Mesendoderm (in vitro differentiated cells): ENCODE measurements at regions not wholly inside any gene's neighbourhood (a gene's known extent, or its start where the extent isn't known, plus 50 kb on each side); places are given as distances from the start of the nearest gene placed in this dataset.

Experiments used
- DNase-seq: peaks from one replicate; pipeline ENCODE4 v3.0.0; 2013
- H2AK5ac ChIP-seq: 2 replicates; pipeline ENCODE4 v1.6.1; 2013; ENCODE audit warnings: low read length, inconsistent platforms
- H2BK120ac ChIP-seq: 2 replicates; pipeline ENCODE4 v1.6.1; 2013; ENCODE audit warnings: low read depth, mild to moderate bottlenecking, low read length, moderate library complexity, mixed read lengths
- H2BK15ac ChIP-seq: replicated peaks from 2 replicates; pipeline ENCODE4 v1.6.1; 2013; ENCODE audit warnings: low read depth, mild to moderate bottlenecking, moderate library complexity
- H2BK5ac ChIP-seq: 2 replicates; pipeline ENCODE4 v1.6.1; 2013; ENCODE audit warnings: low read length, inconsistent platforms
- H3K18ac ChIP-seq: 2 replicates; pipeline ENCODE4 v1.6.1; 2013; ENCODE audit warnings: mild to moderate bottlenecking, low read length, mixed read lengths
- H3K23ac ChIP-seq: one replicate; pipeline ENCODE4 v1.6.1; 2013; ENCODE audit warnings: low read length
- H3K27ac ChIP-seq: 2 replicates; pipeline ENCODE4 v1.5.1; 2013; ENCODE audit warnings: low read depth, mild to moderate bottlenecking, inconsistent platforms, low read length, moderate library complexity
- H3K27me3 ChIP-seq: 2 replicates; pipeline ENCODE4 v1.6.1; 2013; ENCODE audit warnings: low read length, control low read depth, mild to moderate bottlenecking, inconsistent platforms; ENCODE audit not compliant: insufficient read depth, poor library complexity
- H3K36me3 ChIP-seq: 2 replicates; pipeline ENCODE4 v1.6.1; 2013; ENCODE audit warnings: low read length, inconsistent platforms; ENCODE audit not compliant: control insufficient read depth, insufficient read depth
- H3K4ac ChIP-seq: one replicate; pipeline ENCODE4 v1.6.1; 2013; ENCODE audit warnings: low read depth, mild to moderate bottlenecking, low read length, moderate library complexity
- H3K4me1 ChIP-seq: 2 replicates; pipeline ENCODE4 v1.6.1; 2013; ENCODE audit warnings: low read depth, low read length, inconsistent platforms; ENCODE audit not compliant: control insufficient read depth
- H3K4me2 ChIP-seq: 2 replicates; pipeline ENCODE4 v1.6.1; 2013; ENCODE audit warnings: low read length
- H3K4me3 ChIP-seq: 2 replicates; pipeline ENCODE4 v1.5.1; 2013; ENCODE audit warnings: mild to moderate bottlenecking, low read length
- H3K56ac ChIP-seq: one replicate; pipeline ENCODE4 v1.6.1; 2013; ENCODE audit warnings: low read length
- H3K79me1 ChIP-seq: 2 replicates; pipeline ENCODE4 v1.6.1; 2013; ENCODE audit warnings: low read length, inconsistent platforms
- H3K79me2 ChIP-seq: 2 replicates; pipeline ENCODE4 v1.6.1; 2013; ENCODE audit warnings: mild to moderate bottlenecking, low read length; ENCODE audit not compliant: control insufficient read depth, insufficient read depth
- H3K9ac ChIP-seq: 2 replicates; pipeline ENCODE4 v1.6.1; 2013; ENCODE audit warnings: low read length, inconsistent platforms
- H4K5ac ChIP-seq: one replicate; pipeline ENCODE4 v1.6.1; 2013; ENCODE audit warnings: low read length
- H4K8ac ChIP-seq: one replicate; pipeline ENCODE4 v1.6.1; 2013; ENCODE audit warnings: low read depth, mild to moderate bottlenecking, control low read depth, low read length, moderate library complexity
- WGBS: extraction: QIAGEN DNeasy Blood & Tissue Kit; methylation state at CpG from one replicate; pipeline ENCODE4 v1.1.7; 2013; ENCODE audit warnings: low lambda C conversion rate, missing lambda C conversion rate; ENCODE audit not compliant: insufficient coverage; ENCODE audit errors: extremely low coverage; 5-methylcytosine and 5-hydroxymethylcytosine counted together

GRCh38 chr2:128420131-128420530 lies 101.5 kb upstream of the HS6ST1 start:
- H2BK120ac ChIP-seq, result no peak overlapping the region
- H3K79me2 ChIP-seq, result no peaks in the 10 kb centered on the region
- H2BK5ac ChIP-seq, result no peak overlapping the region
- no peaks in the 10 kb centered on the region for H3K79me1 ChIP-seq
- H3K36me3 ChIP-seq, result no peaks in the 10 kb centered on the region
- no peak overlapping the region for H3K4me3 ChIP-seq
- DNase-seq, result no peak
- no peak overlapping the region for H3K27ac ChIP-seq
- H3K9ac ChIP-seq, result no peak overlapping the region
- peaks cover 4% of the 10 kb centered on the region for H3K4me1 ChIP-seq
- H2BK15ac ChIP-seq, result no peak overlapping the region
- no peak overlapping the region for H3K4ac ChIP-seq
- no peaks in the 10 kb centered on the region for H3K27me3 ChIP-seq
- H3K23ac ChIP-seq, result no peak overlapping the region
- WGBS, result no CpG with 5 or more reads among the region's 6 CpGs
- no peak overlapping the region for H3K4me2 ChIP-seq
- no peak overlapping the region for H4K8ac ChIP-seq
- H4K5ac ChIP-seq, result no peak overlapping the region
- no peak overlapping the region for H2AK5ac ChIP-seq
- no peak overlapping the region for H3K56ac ChIP-seq
- no peak overlapping the region for H3K18ac ChIP-seq

GRCh38 chr2:128420776-128421175 lies 102.1 kb upstream of the HS6ST1 start:
- Histone ChIP-seq H3K79me2 (no peaks in the 10 kb centered on the region), H3K9ac (no peak overlapping the region), H3K18ac (no peak overlapping the region), H3K36me3 (no peaks in the 10 kb centered on the region), H4K5ac (no peak overlapping the region), H3K56ac (no peak overlapping the region), H3K79me1 (no peaks in the 10 kb centered on the region), H3K4me2 (no peak overlapping the region), H4K8ac (no peak overlapping the region), H3K4me3 (no peak overlapping the region), H2BK120ac (no peak overlapping the region), H3K4ac (no peak overlapping the region), H3K27ac (no peak overlapping the region), H2BK5ac (no peak overlapping the region), H2AK5ac (no peak overlapping the region), H3K23ac (no peak overlapping the region), H3K27me3 (no peaks in the 10 kb centered on the region), H2BK15ac (no peak overlapping the region), H3K4me1 (peaks cover 9% of the 10 kb centered on the region)
- DNase-seq, result no peak
- no CpG with 5 or more reads among the region's 4 CpGs for WGBS

GRCh38 chr2:128421286-128421685 lies 102.6 kb upstream of the HS6ST1 start:
- Histone ChIP-seq H4K8ac (no peak overlapping the region), H3K27ac (no peak overlapping the region), H3K18ac (no peak overlapping the region), H3K4me2 (no peak overlapping the region), H3K23ac (no peak overlapping the region), H3K27me3 (no peaks in the 10 kb centered on the region), H3K9ac (no peak overlapping the region), H4K5ac (no peak overlapping the region), H2AK5ac (no peak overlapping the region), H3K4me3 (no peak overlapping the region), H3K79me2 (no peaks in the 10 kb centered on the region), H3K56ac (no peak overlapping the region), H3K36me3 (no peaks in the 10 kb centered on the region), H2BK15ac (no peak overlapping the region), H2BK120ac (no peak overlapping the region), H3K4ac (no peak overlapping the region), H3K79me1 (no peaks in the 10 kb centered on the region), H2BK5ac (no peak overlapping the region), H3K4me1 (peaks cover 13% of the 10 kb centered on the region)
- WGBS, result no CpG with 5 or more reads among the region's 9 CpGs
- DNase-seq, result no peak

GRCh38 chr2:128421861-128422311 lies 103.2 kb upstream of the HS6ST1 start:
- no peak overlapping the region for H3K9ac ChIP-seq
- no CpG with 5 or more reads among the region's 15 CpGs for WGBS

GRCh38 chr2:128422571-128422970 lies 103.9 kb upstream of the HS6ST1 start:
- H3K27ac ChIP-seq, result no peak overlapping the region
- no peaks in the 10 kb centered on the region for H3K36me3 ChIP-seq
- H3K4me1 ChIP-seq, result peaks cover 14% of the 10 kb centered on the region
- H2BK15ac ChIP-seq, result no peak overlapping the region
- H2AK5ac ChIP-seq, result no peak overlapping the region
- no peak overlapping the region for H3K23ac ChIP-seq
- no peaks in the 10 kb centered on the region for H3K27me3 ChIP-seq
- H3K56ac ChIP-seq, result no peak overlapping the region
- H3K4me3 ChIP-seq, result no peak overlapping the region
- no peak overlapping the region for H3K18ac ChIP-seq
- H4K8ac ChIP-seq, result no peak overlapping the region
- no peaks in the 10 kb centered on the region for H3K79me2 ChIP-seq
- no peaks in the 10 kb centered on the region for H3K79me1 ChIP-seq
- H2BK120ac ChIP-seq, result no peak overlapping the region
- H2BK5ac ChIP-seq, result no peak overlapping the region
- H3K4ac ChIP-seq, result no peak overlapping the region
- no peak for DNase-seq
- WGBS, result no CpG with 5 or more reads among the region's 5 CpGs
- no peak overlapping the region for H4K5ac ChIP-seq
- H3K4me2 ChIP-seq, result no peak overlapping the region
- no peak overlapping the region for H3K9ac ChIP-seq

More at GRCh38 chr2:128421861-128422311, 103.2 kb upstream of the HS6ST1 start:
- no peak overlapping the region for H4K8ac ChIP-seq
- H3K79me2 ChIP-seq, result no peaks in the 10 kb centered on the region
- no peak overlapping the region for H2BK120ac ChIP-seq
- H3K56ac ChIP-seq, result peak overlapping the region; percentile 5
- no peak overlapping the region for H3K23ac ChIP-seq
- DNase-seq, result no peak
- no peak overlapping the region for H3K18ac ChIP-seq
- H3K4me2 ChIP-seq, result no peak overlapping the region
- peak overlapping the region; percentile 65 for H2AK5ac ChIP-seq
- H2BK15ac ChIP-seq, result no peak overlapping the region
- peaks cover 14% of the 10 kb centered on the region for H3K4me1 ChIP-seq
- H3K27ac ChIP-seq, result no peak overlapping the region
- H3K36me3 ChIP-seq, result no peaks in the 10 kb centered on the region
- H3K4ac ChIP-seq, result no peak overlapping the region
- H3K4me3 ChIP-seq, result no peak overlapping the region
- H3K27me3 ChIP-seq, result no peaks in the 10 kb centered on the region
- H4K5ac ChIP-seq, result no peak overlapping the region
- H2BK5ac ChIP-seq, result no peak overlapping the region
- H3K79me1 ChIP-seq, result no peaks in the 10 kb centered on the region

GRCh38 chr2:128423788-128424165 lies 105.1 kb upstream of the HS6ST1 start:
- Histone ChIP-seq H3K36me3 (no peaks in the 10 kb centered on the region), H2BK15ac (no peak overlapping the region), H3K9ac (no peak overlapping the region), H3K79me1 (no peaks in the 10 kb centered on the region), H3K4me3 (no peak overlapping the region), H2BK5ac (peak overlapping the region; percentile 12), H3K79me2 (no peaks in the 10 kb centered on the region), H3K27ac (no peak overlapping the region), H4K8ac (no peak overlapping the region), H3K27me3 (no peaks in the 10 kb centered on the region), H3K4me1 (peaks cover 14% of the 10 kb centered on the region), H3K4me2 (no peak overlapping the region), H3K56ac (peak overlapping the region; percentile 77), H2BK120ac (no peak overlapping the region), H2AK5ac (peak overlapping the region; percentile 44), H3K23ac (no peak overlapping the region), H3K18ac (peak overlapping the region; percentile 13), H3K4ac (no peak overlapping the region), H4K5ac (no peak overlapping the region)
- DNase-seq, result no peak
